ENCODE measurements at regions not wholly inside any gene's neighbourhood (a gene's known extent, or its start where the extent isn't known, plus 50 kb on each side); places are given as distances from the start of the nearest gene placed in this dataset.

- intact Hi-C loops (cut with DNase I), result no loop called here
- no peaks in the 10 kb centered on the region for H3K27me3 ChIP-seq (ENCODE audit: low read depth)
- no peak for ATAC-seq
- H3K36me3 ChIP-seq, result no peaks in the 10 kb centered on the region
- H3K9me3 ChIP-seq, result no peaks in the 10 kb centered on the region
- DNase-seq, result no peak
- TF ChIP-seq, protein P1, sequence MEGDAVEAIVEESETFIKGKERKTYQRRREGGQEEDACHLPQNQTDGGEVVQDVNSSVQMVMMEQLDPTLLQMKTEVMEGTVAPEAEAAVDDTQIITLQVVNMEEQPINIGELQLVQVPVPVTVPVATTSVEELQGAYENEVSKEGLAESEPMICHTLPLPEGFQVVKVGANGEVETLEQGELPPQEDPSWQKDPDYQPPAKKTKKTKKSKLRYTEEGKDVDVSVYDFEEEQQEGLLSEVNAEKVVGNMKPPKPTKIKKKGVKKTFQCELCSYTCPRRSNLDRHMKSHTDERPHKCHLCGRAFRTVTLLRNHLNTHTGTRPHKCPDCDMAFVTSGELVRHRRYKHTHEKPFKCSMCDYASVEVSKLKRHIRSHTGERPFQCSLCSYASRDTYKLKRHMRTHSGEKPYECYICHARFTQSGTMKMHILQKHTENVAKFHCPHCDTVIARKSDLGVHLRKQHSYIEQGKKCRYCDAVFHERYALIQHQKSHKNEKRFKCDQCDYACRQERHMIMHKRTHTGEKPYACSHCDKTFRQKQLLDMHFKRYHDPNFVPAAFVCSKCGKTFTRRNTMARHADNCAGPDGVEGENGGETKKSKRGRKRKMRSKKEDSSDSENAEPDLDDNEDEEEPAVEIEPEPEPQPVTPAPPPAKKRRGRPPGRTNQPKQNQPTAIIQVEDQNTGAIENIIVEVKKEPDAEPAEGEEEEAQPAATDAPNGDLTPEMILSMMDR (IDR thresholded peaks at IDR 0.05), result no peak
- no peak overlapping the region for H3K27ac ChIP-seq
- H3K4me3 ChIP-seq, result no peak overlapping the region
- no peaks in the 10 kb centered on the region for H3K4me1 ChIP-seq
Observed at GRCh38 chr3:117543521-117543920, 833.9 kb downstream of the TUSC7 start.

- H3K27ac ChIP-seq, result no peak overlapping the region
- DNase-seq (no peak), ATAC-seq (no peak)
- TF ChIP-seq, protein P1 (IDR thresholded peaks at IDR 0.05), result no peak
- H3K4me3 ChIP-seq, result no peak overlapping the region
- no peaks in the 10 kb centered on the region for H3K9me3 ChIP-seq
- H3K4me1 ChIP-seq, result no peaks in the 10 kb centered on the region
- H3K27me3 ChIP-seq (ENCODE audit: low read depth), result no peaks in the 10 kb centered on the region
- no peaks in the 10 kb centered on the region for H3K36me3 ChIP-seq
- intact Hi-C loops (cut with DNase I), result no loop called here
Observed at GRCh38 chr3:117545484-117545883, 835.9 kb downstream of the TUSC7 start.

DNA sequence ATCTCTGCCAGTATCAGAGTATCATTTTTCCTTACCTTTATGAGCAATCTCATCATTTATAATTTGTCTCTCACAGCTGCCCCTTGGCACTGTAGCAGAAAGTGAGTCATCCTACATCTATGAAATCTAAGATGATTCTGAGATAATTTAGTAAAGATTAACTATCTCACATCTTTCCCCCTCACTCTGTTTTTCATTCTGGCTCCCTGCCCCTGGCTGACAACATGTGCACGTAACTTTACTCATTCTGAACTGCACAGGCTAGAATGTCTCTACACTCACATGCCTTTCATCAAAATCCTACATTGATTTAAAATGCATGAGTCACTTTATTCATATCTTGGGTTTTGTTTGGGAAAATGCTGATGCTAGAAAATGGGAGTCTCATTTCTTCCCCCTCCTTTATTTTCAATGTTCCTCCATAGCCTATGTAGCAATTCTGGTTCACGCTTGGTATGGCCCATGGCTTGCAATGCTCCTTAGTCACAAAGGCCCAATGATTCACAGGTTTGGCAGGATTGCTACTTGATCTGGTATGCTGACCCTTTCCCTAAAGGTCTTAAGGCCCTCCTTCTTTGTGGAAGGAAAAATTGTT is 838.5 kb downstream of the TUSC7 start:
- no peaks in the 10 kb centered on the region for H3K9me3 ChIP-seq
- DNase-seq, result no peak
- H3K4me3 ChIP-seq, result no peak overlapping the region
- intact Hi-C loops (cut with DNase I), result no loop called here
- H3K27ac ChIP-seq, result no peak overlapping the region
- TF ChIP-seq, protein P1 (IDR thresholded peaks at IDR 0.05), result no peak
- H3K36me3 ChIP-seq, result no peaks in the 10 kb centered on the region
- H3K27me3 ChIP-seq (ENCODE audit: low read depth), result no peaks in the 10 kb centered on the region
- H3K4me1 ChIP-seq, result no peaks in the 10 kb centered on the region
- no peak for ATAC-seq

DNA sequence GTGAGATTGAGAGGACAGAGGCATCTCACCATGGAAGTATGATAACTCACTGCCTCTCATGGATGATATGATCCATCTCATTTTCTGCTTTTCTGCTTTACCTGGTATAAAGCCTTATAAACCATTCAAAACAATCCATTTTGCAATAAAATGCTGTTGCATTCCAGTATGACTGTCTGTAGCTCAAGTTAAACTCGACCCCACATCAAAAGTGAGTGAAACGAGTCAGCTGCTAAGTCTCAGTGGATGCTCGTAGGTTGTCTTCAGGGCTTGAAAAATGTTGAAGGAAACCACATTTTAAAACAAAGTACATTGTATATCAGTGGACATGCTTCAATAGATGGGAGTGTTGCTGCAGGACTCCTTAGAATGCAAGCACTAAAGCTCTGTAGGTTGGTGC is 839.0 kb downstream of the TUSC7 start:
- TF ChIP-seq, protein P1 (IDR thresholded peaks at IDR 0.05), result no peak
- no peak for ATAC-seq
- H3K4me3 ChIP-seq, result no peak overlapping the region

DNA sequence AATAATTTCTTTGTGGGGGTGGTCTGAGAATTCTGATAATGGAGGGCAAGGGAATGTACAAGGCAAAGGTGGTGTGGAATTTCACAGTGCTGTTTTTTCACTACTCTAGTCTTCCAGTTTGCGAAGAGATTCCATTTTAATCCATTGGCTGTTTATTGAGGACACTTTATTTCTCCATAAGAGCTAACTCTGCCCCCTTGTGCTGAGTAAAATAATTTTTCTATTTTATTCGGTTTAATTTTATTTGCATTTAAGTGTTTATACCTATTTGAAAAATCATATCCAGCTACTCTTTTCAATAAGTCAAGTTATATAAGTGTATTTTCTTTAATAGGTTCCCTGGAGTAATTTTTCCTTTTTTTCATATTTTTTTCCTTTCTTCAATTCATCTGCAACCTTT is 840.1 kb downstream of the TUSC7 start:
- Histone ChIP-seq H3K9me3 (no peaks in the 10 kb centered on the region), H3K4me1 (no peaks in the 10 kb centered on the region), H3K4me3 (no peak overlapping the region), H3K36me3 (no peaks in the 10 kb centered on the region), H3K27ac (no peak overlapping the region), H3K27me3 (ENCODE audit: low read depth) (no peaks in the 10 kb centered on the region)
- TF ChIP-seq, protein P1 (IDR thresholded peaks at IDR 0.05), result no peak
- no peak for DNase-seq
- ATAC-seq, result no peak
- intact Hi-C loops (cut with DNase I), result no loop called here

More for the DNA sequence above, 839.0 kb downstream of the TUSC7 start:
- DNase-seq, result no peak
- Histone ChIP-seq H3K4me1 (no peaks in the 10 kb centered on the region), H3K27me3 (ENCODE audit: low read depth) (no peaks in the 10 kb centered on the region), H3K27ac (no peak overlapping the region), H3K9me3 (no peaks in the 10 kb centered on the region), H3K36me3 (no peaks in the 10 kb centered on the region)
- intact Hi-C loops (cut with DNase I), result no loop called here

All from lower lobe of right lung (tissue), 2 donors.